ENCODE measurements at regions not wholly inside any gene's neighbourhood (a gene's known extent, or its start where the extent isn't known, plus 50 kb on each side); places are given as distances from the start of the nearest gene placed in this dataset.
"Not testable (repeated sequence)": the region's sequence is repeated elsewhere in the genome, so short reads cannot be mapped to it uniquely, and the experiment has no call there.

DNA sequence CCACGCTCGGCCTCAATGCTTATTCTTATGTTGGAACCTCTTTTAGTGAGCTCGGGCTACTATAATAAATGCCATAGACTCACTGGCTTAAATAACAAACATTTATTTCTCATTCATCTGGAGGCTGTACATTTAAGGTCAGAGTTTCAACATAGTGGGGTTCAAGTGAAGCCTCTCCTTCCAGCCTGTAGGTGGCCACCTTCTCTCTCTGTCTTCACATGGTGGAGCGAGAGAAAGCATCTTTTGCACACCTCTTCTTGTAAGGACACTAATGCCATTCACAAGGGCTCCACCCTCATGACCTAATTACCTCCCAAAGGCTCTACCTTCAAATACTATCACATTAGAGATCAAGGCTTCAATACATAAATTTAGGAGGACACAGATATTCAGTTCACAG is 520.3 kb upstream of the EPHA6 start:
- DNase-seq (no peak), ATAC-seq (ENCODE audit: poor library complexity) (no peak)
- intact Hi-C loops (cut with DNase I) = no loop called here

DNA sequence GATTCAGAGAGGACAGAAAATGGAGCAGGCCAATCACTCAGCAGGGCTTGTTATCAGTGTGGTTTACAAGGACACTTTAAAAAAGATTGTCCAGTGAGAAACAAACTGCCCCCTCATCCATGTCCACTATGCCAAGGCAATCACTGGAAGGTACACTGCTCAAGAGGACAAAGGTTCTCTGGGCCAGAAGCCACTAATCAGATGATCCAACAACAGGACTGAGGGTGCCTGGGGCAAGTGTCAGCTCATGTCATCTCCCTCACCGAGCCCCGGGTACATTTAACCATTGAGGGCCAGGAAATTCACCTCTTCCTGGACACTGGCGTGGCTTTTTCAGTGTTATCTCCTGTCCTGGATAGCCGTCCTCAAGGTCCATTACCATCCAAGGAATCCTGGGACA is 513.7 kb upstream of the EPHA6 start:
- no peak for ATAC-seq (ENCODE audit: poor library complexity)
- intact Hi-C loops (cut with DNase I) = no loop called here
- DNase-seq = no peak

- intact Hi-C loops (cut with DNase I) = no loop called here
- no peak for ATAC-seq (ENCODE audit: poor library complexity)
Measured at GRCh38 chr3:96319166-96319565, 495.2 kb upstream of the EPHA6 start.

GRCh38 chr3:96324087-96324486 is 490.3 kb upstream of the EPHA6 start:
- DNase-seq = no peak
- no peak for ATAC-seq (ENCODE audit: poor library complexity)
- intact Hi-C loops (cut with DNase I) = no loop called here

More at GRCh38 chr3:96319166-96319565, 495.2 kb upstream of the EPHA6 start:
- DNase-seq = no peak

GRCh38 chr3:96330795-96331194 is 483.6 kb upstream of the EPHA6 start:
- intact Hi-C loops (cut with DNase I) = no loop called here
- DNase-seq (no peak), ATAC-seq (ENCODE audit: poor library complexity) (no peak)

- ATAC-seq (ENCODE audit: poor library complexity) = no peak
- no peak for DNase-seq
- intact Hi-C loops (cut with DNase I) = no loop called here
Measured at GRCh38 chr3:96331341-96331740, 483.1 kb upstream of the EPHA6 start.

- intact Hi-C loops (cut with DNase I) = no loop called here
- DNase-seq (no peak), ATAC-seq (ENCODE audit: poor library complexity) (no peak)
Measured at GRCh38 chr3:96334779-96335178, 479.6 kb upstream of the EPHA6 start.

- no peak for DNase-seq
- ATAC-seq (ENCODE audit: poor library complexity) = no peak
- intact Hi-C loops (cut with DNase I) = no loop called here
Measured at GRCh38 chr3:96347289-96347688, 467.1 kb upstream of the EPHA6 start.

DNA sequence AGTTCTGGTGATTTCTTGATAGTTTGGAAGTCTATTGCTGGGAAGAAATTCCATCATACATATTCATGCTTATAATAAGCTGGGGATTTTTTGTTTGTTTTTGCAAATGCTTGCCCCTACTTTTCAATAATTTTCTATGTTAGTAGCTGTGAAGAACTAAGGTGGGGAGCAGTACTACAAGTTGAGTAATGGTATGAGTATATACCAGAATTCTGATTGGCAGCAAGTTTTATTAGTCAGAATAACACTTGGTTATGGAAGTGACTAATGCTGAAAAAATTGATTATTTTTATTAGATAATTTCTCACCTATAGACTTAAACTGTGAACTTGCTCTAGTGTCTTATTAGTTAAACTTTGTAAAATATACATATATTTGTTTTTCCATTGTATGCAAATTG is 462.8 kb upstream of the EPHA6 start:
- intact Hi-C loops (cut with DNase I); DNase-seq; ATAC-seq (ENCODE audit: poor library complexity): not testable (repeated sequence)

GRCh38 chr3:96354106-96354505 is 460.3 kb upstream of the EPHA6 start:
- no peak for ATAC-seq (ENCODE audit: poor library complexity)
- DNase-seq = no peak
- intact Hi-C loops (cut with DNase I) = no loop called here

DNA sequence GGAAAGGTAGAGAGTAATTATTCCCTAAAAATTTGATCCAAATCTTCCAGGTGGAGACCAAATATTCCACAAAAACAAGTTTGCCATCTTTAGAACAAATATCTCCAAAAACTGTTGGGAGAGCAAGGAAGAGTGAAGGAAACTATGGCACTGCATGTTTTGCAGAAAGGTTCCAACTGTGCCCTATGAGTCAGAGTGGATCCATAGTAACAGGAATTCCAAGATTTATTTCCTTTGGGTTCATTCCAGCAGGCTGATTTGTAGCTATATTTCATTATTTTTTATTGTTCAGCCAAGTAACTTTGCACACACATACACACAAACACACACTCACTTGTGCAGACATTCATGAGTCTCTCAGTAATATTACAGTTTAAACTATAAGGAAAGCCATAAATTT is 459.7 kb upstream of the EPHA6 start:
- no peak for DNase-seq
- ATAC-seq (ENCODE audit: poor library complexity) = no peak
- intact Hi-C loops (cut with DNase I) = no loop called here

GRCh38 chr3:96361241-96361640 is 453.2 kb upstream of the EPHA6 start:
- no peak for DNase-seq
- no peak for ATAC-seq (ENCODE audit: poor library complexity)
- intact Hi-C loops (cut with DNase I) = no loop called here

DNA sequence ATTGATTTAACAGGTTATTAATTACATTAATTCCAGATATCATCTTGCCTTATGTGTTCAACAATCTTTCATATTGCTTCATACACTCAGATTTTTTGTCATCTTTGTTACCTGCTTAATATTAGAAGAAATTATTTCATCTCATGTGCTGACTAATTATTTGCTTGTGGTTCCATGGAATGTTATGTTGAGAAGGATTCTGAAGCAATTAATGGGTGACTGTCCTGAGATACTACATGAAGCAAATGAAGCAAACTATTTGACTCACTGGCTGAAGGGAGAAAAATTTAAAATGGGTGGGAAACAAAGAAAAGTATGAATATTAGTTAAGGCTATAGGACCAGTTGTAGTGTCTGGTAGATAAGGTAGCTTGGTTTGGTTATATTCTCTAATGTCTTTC is 443.8 kb upstream of the EPHA6 start:
- DNase-seq = no peak
- intact Hi-C loops (cut with DNase I) = no loop called here
- no peak for ATAC-seq (ENCODE audit: poor library complexity)

- no peak for ATAC-seq (ENCODE audit: poor library complexity)
- DNase-seq = no peak
- intact Hi-C loops (cut with DNase I) = no loop called here
Measured at GRCh38 chr3:96410006-96410730, 404.2 kb upstream of the EPHA6 start.

- intact Hi-C loops (cut with DNase I) = no loop called here
- DNase-seq = no peak
- ATAC-seq (ENCODE audit: poor library complexity) = no peak
Measured at GRCh38 chr3:96416549-96417255, 397.7 kb upstream of the EPHA6 start.

DNA sequence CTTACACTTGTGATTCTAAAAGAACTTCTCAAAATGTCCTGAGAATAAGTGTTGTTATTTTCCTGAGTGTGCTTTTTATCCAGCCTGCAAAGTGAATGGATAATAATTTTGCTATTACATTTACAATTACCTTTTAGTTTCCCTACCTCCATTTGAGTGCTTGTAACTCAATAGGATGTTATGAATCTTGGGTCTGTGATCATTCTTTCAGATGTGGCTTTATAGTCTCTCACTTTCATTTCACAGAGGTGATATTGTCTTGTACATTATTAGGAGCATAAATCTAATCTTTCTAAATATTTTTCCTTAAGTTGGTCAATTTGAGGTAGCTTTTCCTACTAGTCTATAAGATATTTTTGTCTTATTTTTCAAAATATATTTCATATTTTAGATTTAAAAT is 386.3 kb upstream of the EPHA6 start:
- intact Hi-C loops (cut with DNase I) = no loop called here
- no peak for ATAC-seq (ENCODE audit: poor library complexity)
- DNase-seq = no peak

GRCh38 chr3:96430079-96430478 is 384.3 kb upstream of the EPHA6 start:
- ATAC-seq (ENCODE audit: poor library complexity) = no peak
- no peak for DNase-seq
- intact Hi-C loops (cut with DNase I) = no loop called here

GRCh38 chr3:96434651-96435050 is 379.7 kb upstream of the EPHA6 start:
- intact Hi-C loops (cut with DNase I) = no loop called here

GRCh38 chr3:96449346-96449745 is 365.0 kb upstream of the EPHA6 start:
- no peak for ATAC-seq (ENCODE audit: poor library complexity)
- intact Hi-C loops (cut with DNase I) = no loop called here

More at GRCh38 chr3:96434651-96435050, 379.7 kb upstream of the EPHA6 start:
- ATAC-seq (ENCODE audit: poor library complexity) (no peak), DNase-seq (no peak)

GRCh38 chr3:96449803-96450202 is 364.6 kb upstream of the EPHA6 start:
- ATAC-seq (ENCODE audit: poor library complexity) = no peak
- intact Hi-C loops (cut with DNase I) = no loop called here
- DNase-seq = no peak

More at GRCh38 chr3:96449346-96449745, 365.0 kb upstream of the EPHA6 start:
- DNase-seq = no peak

All from Right ventricle myocardium superior (tissue), 1 donor.